ENCODE measurements at regions not wholly inside any gene's neighbourhood (a gene's known extent, or its start where the extent isn't known, plus 50 kb on each side); places are given as distances from the start of the nearest gene placed in this dataset.

DNA sequence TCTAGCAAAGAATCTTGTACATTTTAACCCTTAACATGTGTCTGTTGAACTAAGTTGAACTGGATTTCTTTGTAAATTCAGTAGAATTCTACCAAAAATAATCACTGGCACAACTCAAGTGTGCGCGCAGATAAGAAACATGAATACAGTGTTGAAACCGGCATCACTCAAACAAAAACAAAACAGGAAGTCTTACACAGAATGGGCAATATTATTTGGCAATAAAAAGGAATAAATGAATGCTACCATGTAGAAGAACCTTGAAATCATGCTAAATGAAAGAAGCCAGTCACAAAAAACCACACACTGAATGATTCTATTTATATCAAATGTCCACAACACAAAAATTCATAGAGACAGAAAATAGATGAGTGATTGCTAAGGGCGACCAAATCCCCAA lies 102.9 kb upstream of the ZFHX3 start:
- H3K9me3 ChIP-seq: no peaks in the 10 kb centered on the region
- no peaks in the 10 kb centered on the region for H3F3A ChIP-seq (replicated peaks; ENCODE audit: insufficient read depth)
- CTCF ChIA-PET: no interaction called here
- no peak overlapping the region for H3K9ac ChIP-seq
- H3K4me2 ChIP-seq: no peak overlapping the region
- no peaks in the 10 kb centered on the region for H3K79me2 ChIP-seq (ENCODE audit: insufficient read depth)
- no peak for TF ChIP-seq ELF1 (IDR thresholded peaks at IDR 0.05)
- no peak for TF ChIP-seq SIN3A (IDR thresholded peaks at IDR 0.05; ENCODE audit: borderline replicate concordance, low read depth, low read length)
- TF ChIP-seq, protein P1, sequence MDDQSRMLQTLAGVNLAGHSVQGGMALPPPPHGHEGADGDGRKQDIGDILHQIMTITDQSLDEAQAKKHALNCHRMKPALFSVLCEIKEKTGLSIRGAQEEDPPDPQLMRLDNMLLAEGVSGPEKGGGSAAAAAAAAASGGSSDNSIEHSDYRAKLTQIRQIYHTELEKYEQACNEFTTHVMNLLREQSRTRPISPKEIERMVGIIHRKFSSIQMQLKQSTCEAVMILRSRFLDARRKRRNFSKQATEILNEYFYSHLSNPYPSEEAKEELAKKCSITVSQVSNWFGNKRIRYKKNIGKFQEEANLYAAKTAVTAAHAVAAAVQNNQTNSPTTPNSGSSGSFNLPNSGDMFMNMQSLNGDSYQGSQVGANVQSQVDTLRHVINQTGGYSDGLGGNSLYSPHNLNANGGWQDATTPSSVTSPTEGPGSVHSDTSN (IDR thresholded peaks at IDR 0.05): no peak
- TF ChIP-seq RXRA (IDR thresholded peaks at IDR 0.05; ENCODE audit: borderline replicate concordance, low read depth): no peak
- no peak for TF ChIP-seq JUND (IDR thresholded peaks at IDR 0.05)
- no peak for TF ChIP-seq MXI1 (IDR thresholded peaks at IDR 0.05; ENCODE audit: low read depth, low read length)
- TF ChIP-seq, protein P2, sequence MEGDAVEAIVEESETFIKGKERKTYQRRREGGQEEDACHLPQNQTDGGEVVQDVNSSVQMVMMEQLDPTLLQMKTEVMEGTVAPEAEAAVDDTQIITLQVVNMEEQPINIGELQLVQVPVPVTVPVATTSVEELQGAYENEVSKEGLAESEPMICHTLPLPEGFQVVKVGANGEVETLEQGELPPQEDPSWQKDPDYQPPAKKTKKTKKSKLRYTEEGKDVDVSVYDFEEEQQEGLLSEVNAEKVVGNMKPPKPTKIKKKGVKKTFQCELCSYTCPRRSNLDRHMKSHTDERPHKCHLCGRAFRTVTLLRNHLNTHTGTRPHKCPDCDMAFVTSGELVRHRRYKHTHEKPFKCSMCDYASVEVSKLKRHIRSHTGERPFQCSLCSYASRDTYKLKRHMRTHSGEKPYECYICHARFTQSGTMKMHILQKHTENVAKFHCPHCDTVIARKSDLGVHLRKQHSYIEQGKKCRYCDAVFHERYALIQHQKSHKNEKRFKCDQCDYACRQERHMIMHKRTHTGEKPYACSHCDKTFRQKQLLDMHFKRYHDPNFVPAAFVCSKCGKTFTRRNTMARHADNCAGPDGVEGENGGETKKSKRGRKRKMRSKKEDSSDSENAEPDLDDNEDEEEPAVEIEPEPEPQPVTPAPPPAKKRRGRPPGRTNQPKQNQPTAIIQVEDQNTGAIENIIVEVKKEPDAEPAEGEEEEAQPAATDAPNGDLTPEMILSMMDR (IDR thresholded peaks at IDR 0.05): no peak
- TF ChIP-seq RAD21 (IDR thresholded peaks at IDR 0.05; ENCODE audit: low read length): no peak
- no peak for TF ChIP-seq YY1 (IDR thresholded peaks at IDR 0.05; ENCODE audit: low read depth)
- no peak overlapping the region for H3K4me3 ChIP-seq (ENCODE audit: low read depth in 2 of 2, low read length in 1 of 2)
- no peaks in the 10 kb centered on the region for H3K27me3 ChIP-seq (ENCODE audit: insufficient read depth)
- H3K27ac ChIP-seq (ENCODE audit: low read depth in 2 of 2, low read length in 1 of 2): no peak overlapping the region
- H3K4me1 ChIP-seq (ENCODE audit: control insufficient read depth in 1 of 2, insufficient read depth in 2 of 2, low read depth in 1 of 2, low read length in 1 of 2): peaks cover 0 to 2% of the 10 kb centered on the region in 2 experiments; a peak in 1 of 4 replicates
- H3K36me3 ChIP-seq (replicated peaks in 1 of 2; ENCODE audit: control insufficient read depth in 1 of 2, insufficient read depth in 2 of 2, low read length in 1 of 2): no peaks in the 10 kb centered on the region
- H4K20me1 ChIP-seq (ENCODE audit: insufficient read depth): no peaks in the 10 kb centered on the region
- H2AFZ ChIP-seq (ENCODE audit: low read depth): no peak overlapping the region
- POLR2A ChIA-PET: no interaction called here
- no peak for DNase-seq
- H3K9me2 ChIP-seq: no peaks in the 10 kb centered on the region
- WGBS (ENCODE audit: low lambda C conversion rate): 90% methylated on average over 4 of the region's 4 CpGs

DNA sequence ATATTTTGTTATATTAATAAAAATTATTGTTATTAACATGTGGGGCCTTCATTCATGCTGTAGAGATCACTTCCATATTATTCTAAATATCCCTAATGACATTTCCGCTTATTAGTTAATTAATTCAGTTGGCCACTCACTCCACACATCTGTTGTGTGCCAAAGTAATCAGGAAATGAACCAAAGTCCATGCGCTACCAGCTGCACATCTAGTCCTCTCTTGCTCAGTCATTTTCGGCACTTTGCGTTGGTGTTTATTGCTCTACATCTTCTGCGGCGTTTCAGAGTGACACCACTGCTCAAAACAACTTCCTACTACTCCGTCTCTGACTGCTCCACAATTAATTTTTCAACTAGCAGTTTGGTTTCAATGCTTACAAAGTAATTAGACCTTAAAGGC lies 101.4 kb upstream of the ZFHX3 start:
- 86% methylated on average over 7 of the region's 7 CpGs for WGBS (ENCODE audit: low lambda C conversion rate)
- Histone ChIP-seq H3K9ac (no peak overlapping the region), H2AFZ (ENCODE audit: low read depth) (no peak overlapping the region), H3K9me3 (no peaks in the 10 kb centered on the region), H3K4me3 (ENCODE audit: low read depth in 2 of 2, low read length in 1 of 2) (no peak overlapping the region), H3K27me3 (ENCODE audit: insufficient read depth) (no peaks in the 10 kb centered on the region), H3F3A (replicated peaks; ENCODE audit: insufficient read depth) (no peaks in the 10 kb centered on the region), H3K9me2 (no peaks in the 10 kb centered on the region), H3K36me3 (replicated peaks in 1 of 2; ENCODE audit: control insufficient read depth in 1 of 2, insufficient read depth in 2 of 2, low read length in 1 of 2) (no peaks in the 10 kb centered on the region), H3K4me2 (no peak overlapping the region), H3K79me2 (ENCODE audit: insufficient read depth) (no peaks in the 10 kb centered on the region), H3K27ac (ENCODE audit: low read depth in 2 of 2, low read length in 1 of 2) (no peak overlapping the region), H3K4me1 (ENCODE audit: control insufficient read depth in 1 of 2, insufficient read depth in 2 of 2, low read depth in 1 of 2, low read length in 1 of 2) (peaks cover 0 to 2% of the 10 kb centered on the region in 2 experiments; a peak in 1 of 4 replicates), H4K20me1 (ENCODE audit: insufficient read depth) (no peaks in the 10 kb centered on the region)
- no peak for DNase-seq
- POLR2A ChIA-PET: no interaction called here
- CTCF ChIA-PET: no interaction called here
- no peak for TF ChIP-seq SMC3 (IDR thresholded peaks at IDR 0.05; ENCODE audit: low read depth, low read length)
- no peak for TF ChIP-seq NFIC (IDR thresholded peaks at IDR 0.05; ENCODE audit: borderline replicate concordance)
- TF ChIP-seq, protein P3, sequence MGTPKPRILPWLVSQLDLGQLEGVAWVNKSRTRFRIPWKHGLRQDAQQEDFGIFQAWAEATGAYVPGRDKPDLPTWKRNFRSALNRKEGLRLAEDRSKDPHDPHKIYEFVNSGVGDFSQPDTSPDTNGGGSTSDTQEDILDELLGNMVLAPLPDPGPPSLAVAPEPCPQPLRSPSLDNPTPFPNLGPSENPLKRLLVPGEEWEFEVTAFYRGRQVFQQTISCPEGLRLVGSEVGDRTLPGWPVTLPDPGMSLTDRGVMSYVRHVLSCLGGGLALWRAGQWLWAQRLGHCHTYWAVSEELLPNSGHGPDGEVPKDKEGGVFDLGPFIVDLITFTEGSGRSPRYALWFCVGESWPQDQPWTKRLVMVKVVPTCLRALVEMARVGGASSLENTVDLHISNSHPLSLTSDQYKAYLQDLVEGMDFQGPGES (IDR thresholded peaks at IDR 0.05; ENCODE audit: low read depth, low read length): no peak

Data from SK-N-SH (cell line).